IMR-90 (cell line): ENCODE measurements at regions not wholly inside any gene's neighbourhood (a gene's known extent, or its start where the extent isn't known, plus 50 kb on each side); places are given as distances from the start of the nearest gene placed in this dataset.

Experiments
- ATAC-seq: fragments of 200-7000 bp; cut with Tn5 transposase; 2 replicates; pipeline ENCODE4 v1.9.1; 2020; ENCODE audit warnings: low read depth, mild to moderate bottlenecking, moderate library complexity
- BruUV-seq: library from RNA; stranded (reverse); fragments of 400-500 nt; replicated peaks from 2 replicates; lab custom pipeline; 2021; lab: Mats Ljungman, UMichigan
- CTCF ChIA-PET: fragments of 300-600 bp; formaldehyde crosslinking; extraction: SDS; loops from one replicate; lab custom pipeline; 2021; ENCODE audit warnings: antibody characterized with exemption; lab: Yijun Ruan, JAX
- POLR2A ChIA-PET: fragments of 300-600 bp; sonication (Branson Sonifier 250); formaldehyde crosslinking; loops from one replicate; lab custom pipeline; 2022; ENCODE audit warnings: antibody characterized with exemption; ENCODE audit not compliant: unreplicated experiment; lab: Charles Lee
- DNase-seq: peaks from one replicate; pipeline ENCODE4 v3.0.0; 2013
- H2AFZ ChIP-seq: replicated peaks from 2 replicates; pipeline ENCODE3; 2013; ENCODE audit warnings: low read length, mild to moderate bottlenecking; ENCODE audit not compliant: poor library complexity
- H2AK5ac ChIP-seq: 2 replicates; pipeline ENCODE4 v1.6.1; 2013; ENCODE audit warnings: low read depth, low read length, inconsistent platforms
- H2AK9ac ChIP-seq: replicated peaks from 2 replicates; pipeline ENCODE3; 2013; ENCODE audit warnings: mild to moderate bottlenecking, low read depth, low read length, moderate library complexity; ENCODE audit not compliant: poor library complexity
- H2BK120ac ChIP-seq: 2 replicates; pipeline ENCODE4 v1.6.1; 2013; ENCODE audit warnings: low read depth, low read length, inconsistent platforms
- H2BK15ac ChIP-seq: 3 replicates; pipeline ENCODE4 v1.6.1; 2013; ENCODE audit warnings: low read depth, low read length, inconsistent platforms
- H2BK20ac ChIP-seq: 2 replicates; pipeline ENCODE4 v1.6.1; 2013; ENCODE audit warnings: low read depth, mild to moderate bottlenecking, inconsistent platforms, low read length, moderate library complexity
- H2BK5ac ChIP-seq: 2 replicates; pipeline ENCODE4 v1.6.1; 2013; ENCODE audit warnings: mild to moderate bottlenecking, low read depth, low read length, inconsistent platforms; ENCODE audit not compliant: poor library complexity, severe bottlenecking
- H3K14ac ChIP-seq: replicated peaks from 2 replicates; pipeline ENCODE4 v1.6.1; 2013; ENCODE audit warnings: low read depth, low read length, inconsistent platforms
- H3K18ac ChIP-seq: 2 replicates; pipeline ENCODE4 v1.6.1; 2013; ENCODE audit warnings: low read depth, low read length, control low read depth
- H3K23ac ChIP-seq: 2 replicates; pipeline ENCODE4 v1.6.1; 2013; ENCODE audit warnings: low read depth, low read length, inconsistent platforms
- H3K27ac ChIP-seq: 2 replicates; pipeline ENCODE4 v1.5.1; 2013; ENCODE audit warnings: mild to moderate bottlenecking, control low read depth, low read length; ENCODE audit not compliant: insufficient read depth
- H3K27me3 ChIP-seq: 2 replicates; pipeline ENCODE4 v1.6.1; 2013; ENCODE audit warnings: low read length; ENCODE audit not compliant: control insufficient read depth, insufficient read depth
- H3K36me3 ChIP-seq: 2 replicates; pipeline ENCODE4 v1.6.1; 2013; ENCODE audit warnings: low read length, mixed read lengths; ENCODE audit not compliant: control insufficient read depth, insufficient read depth
- H3K4ac ChIP-seq: 2 replicates; pipeline ENCODE4 v1.6.1; 2013; ENCODE audit warnings: low read depth, low read length, inconsistent platforms
- H3K4me1 ChIP-seq: 2 replicates; pipeline ENCODE4 v1.6.1; 2013; ENCODE audit warnings: low read length, mixed read lengths; ENCODE audit not compliant: control insufficient read depth, insufficient read depth
- H3K4me2 ChIP-seq: 2 replicates; pipeline ENCODE4 v1.6.1; 2013; ENCODE audit warnings: low read depth, mild to moderate bottlenecking, control low read depth, low read length, moderate library complexity
- H3K4me3 ChIP-seq: 2 replicates; pipeline ENCODE4 v1.5.1; 2013; ENCODE audit warnings: low read depth, mild to moderate bottlenecking, control low read depth, low read length, moderate library complexity; ENCODE audit not compliant: insufficient read depth
- H3K56ac ChIP-seq: 2 replicates; pipeline ENCODE4 v1.6.1; 2013; ENCODE audit warnings: low read length, inconsistent platforms; ENCODE audit not compliant: insufficient read depth; ENCODE audit errors: extremely low read depth
- H3K79me1 ChIP-seq, 2 experiments: 2 replicates each; pipeline ENCODE4 v1.6.1; 2013; ENCODE audit warnings: low read length in 2 of 2, inconsistent platforms in 1 of 2, low read depth in 1 of 2
- H3K9ac ChIP-seq: 2 replicates; pipeline ENCODE4 v1.6.1; 2013; ENCODE audit warnings: low read depth, low read length, control low read depth
- H3K9me1 ChIP-seq: 2 replicates; pipeline ENCODE4 v1.6.1; 2013; ENCODE audit warnings: low read length, inconsistent platforms; ENCODE audit not compliant: insufficient read depth
- H3K9me3 ChIP-seq: 2 replicates; pipeline ENCODE4 v1.6.1; 2013; ENCODE audit warnings: low read length; ENCODE audit not compliant: control insufficient read depth, insufficient read depth
- H4K20me1 ChIP-seq: 2 replicates; pipeline ENCODE4 v1.6.1; 2013; ENCODE audit warnings: low read length, inconsistent platforms; ENCODE audit not compliant: insufficient read depth
- H4K5ac ChIP-seq: 2 replicates; pipeline ENCODE4 v1.6.1; 2013; ENCODE audit warnings: mild to moderate bottlenecking, low read depth, low read length, control low read depth
- H4K8ac ChIP-seq, 2 experiments: 2 replicates each; pipeline ENCODE4 v1.6.1; 2013; ENCODE audit warnings: low read depth in 2 of 2, low read length in 2 of 2, control low read depth in 1 of 2, inconsistent platforms in 1 of 2
- H4K91ac ChIP-seq: 2 replicates; pipeline ENCODE4 v1.6.1; 2013; ENCODE audit warnings: low read depth, low read length, inconsistent platforms; ENCODE audit not compliant: insufficient read depth
- BHLHE40 ChIP-seq: fragments of 150-350 bp; IDR thresholded peaks from 2 replicates; pipeline ENCODE4 v1.6.1; 2016; ENCODE audit warnings: mild to moderate bottlenecking, low read depth, low read length
- CEBPB ChIP-seq: IDR thresholded peaks from 2 replicates; pipeline ENCODE4 v1.6.1; 2012; ENCODE audit warnings: low read depth, low read length, improper control_type of control experiment
- CHD1 ChIP-seq: IDR thresholded peaks from 2 replicates; pipeline ENCODE4 v1.6.1; 2012; ENCODE audit warnings: low read depth, low read length, improper control_type of control experiment
- FOS ChIP-seq: fragments of 150-350 bp; IDR thresholded peaks from 2 replicates; pipeline ENCODE4 v1.6.1; 2016; ENCODE audit warnings: low read depth, low read length
- MAFK ChIP-seq: IDR thresholded peaks from 2 replicates; pipeline ENCODE4 v1.6.1; 2012; ENCODE audit warnings: low read depth, low read length, improper control_type of control experiment
- MAZ ChIP-seq: IDR thresholded peaks from 2 replicates; pipeline ENCODE4 v1.6.1; 2012; ENCODE audit warnings: low read depth, mild to moderate bottlenecking, low read length, improper control_type of control experiment, moderate library complexity, borderline replicate concordance
- MXI1 ChIP-seq: IDR thresholded peaks from 2 replicates; pipeline ENCODE4 v1.6.1; 2012; ENCODE audit warnings: low read depth, mild to moderate bottlenecking, low read length, moderate library complexity, borderline replicate concordance
- NFE2L2 ChIP-seq: fragments of 150-350 bp; IDR thresholded peaks from 2 replicates; pipeline ENCODE4 v1.6.1; 2016; ENCODE audit warnings: low read depth, mild to moderate bottlenecking, low read length
- POLR2A ChIP-seq: IDR thresholded peaks from 2 replicates; pipeline ENCODE4 v1.6.1; 2012; ENCODE audit warnings: mild to moderate bottlenecking, low read depth, low read length
- RAD21 ChIP-seq: IDR thresholded peaks from 2 replicates; pipeline ENCODE4 v1.6.1; 2012; ENCODE audit warnings: low read length, improper control_type of control experiment
- RCOR1 ChIP-seq: IDR thresholded peaks from 2 replicates; pipeline ENCODE4 v1.6.1; 2012; ENCODE audit warnings: mild to moderate bottlenecking, low read length, improper control_type of control experiment; ENCODE audit not compliant: insufficient replicate concordance
- RFX5 ChIP-seq: IDR thresholded peaks from 2 replicates; pipeline ENCODE4 v1.8.0; 2012; ENCODE audit warnings: low read depth, mild to moderate bottlenecking, low read length, moderate library complexity
- SMC3 ChIP-seq: fragments of 150-350 bp; IDR thresholded peaks from 2 replicates; pipeline ENCODE4 v1.6.1; 2016; ENCODE audit warnings: low read depth, mild to moderate bottlenecking, antibody characterized with exemption, low read length, moderate library complexity
- WGBS, 2 experiments: methylation state at CpG; one replicate each; pipeline versions ENCODE4 v1.1.5 to v1.1.7; 2013; ENCODE audit warnings: missing lambda C conversion rate in 2 of 2; ENCODE audit not compliant: insufficient read length in 1 of 2; ENCODE audit errors: extremely low coverage in 2 of 2; 5-methylcytosine and 5-hydroxymethylcytosine counted together
- dilution Hi-C: fragments of 300-500 bp; cut with HindIII; formaldehyde crosslinking; loops from one replicate; pipeline ENCODE4 v1.14.3; 2018; ENCODE audit warnings: low sequenced_read_pairs; ENCODE audit not compliant: unreplicated experiment
- in situ Hi-C: fragments of 300-500 bp; cut with MboI; formaldehyde crosslinking; loops from 3 replicates; pipeline ENCODE4 v1.14.3; 2019; ENCODE audit warnings: low sequenced_read_pairs, inconsistent platforms, mixed read lengths
- intact Hi-C: fragments of 100-400 bp; cut with micrococcal nuclease; formaldehyde crosslinking; loops from 2 replicates; pipeline ENCODE4 v1.10.0; 2022
- TF ChIP-seq, protein P1 (sequence below): conservative IDR thresholded peaks from 2 replicates; pipeline ENCODE4 v1.5.1; 2012; ENCODE audit warnings: mild to moderate bottlenecking, low read depth, low read length, improper control_type of control experiment
- TF ChIP-seq, protein P2 (sequence below): fragments of 150-350 bp; IDR thresholded peaks from 2 replicates; pipeline ENCODE4 v1.6.1; 2017; ENCODE audit warnings: mild to moderate bottlenecking, antibody characterized with exemption, low read length, low read depth
- TF ChIP-seq, protein P3 (sequence below): fragments of 150-350 bp; IDR thresholded peaks from 2 replicates; pipeline ENCODE4 v1.6.1; 2016; ENCODE audit warnings: low read depth, mild to moderate bottlenecking, low read length, moderate library complexity, borderline replicate concordance

- Histone ChIP-seq H2AK9ac (no peak overlapping the region), H2BK120ac (no peak overlapping the region), H3K4me2 (no peak overlapping the region), H4K8ac (no peak overlapping the region), H4K91ac (no peak overlapping the region), H3K4ac (peak overlapping the region; percentile 11; the same call in 1 of the 2 replicates), H4K20me1 (no peaks in the 10 kb centered on the region), H3K23ac (no peak overlapping the region), H3K4me1 (no peaks in the 10 kb centered on the region), H3K18ac (no peak overlapping the region), H3K27me3 (no peaks in the 10 kb centered on the region), H2BK15ac (no peak overlapping the region), H2BK5ac (no peak overlapping the region), H3K9ac (no peak overlapping the region), H2AK5ac (no peak overlapping the region), H3K56ac (no peak overlapping the region), H3K14ac (0 out of 2 replicates have a peak overlapping the region, but pooled peaks have one; percentile 27), H3K4me3 (no peak overlapping the region), H3K79me1 (no peaks in the 10 kb centered on the region), H2AFZ (peak overlapping the region; percentile 14), H3K36me3 (no peaks in the 10 kb centered on the region), H3K9me3 (no peaks in the 10 kb centered on the region), H2BK20ac (no peak overlapping the region), H4K5ac (no peak overlapping the region), H3K9me1 (0 out of 2 replicates have a peak, but pooled peaks cover 3% of the 10 kb centered on the region), H3K27ac (no peak overlapping the region)
- TF ChIP-seq, protein P1, sequence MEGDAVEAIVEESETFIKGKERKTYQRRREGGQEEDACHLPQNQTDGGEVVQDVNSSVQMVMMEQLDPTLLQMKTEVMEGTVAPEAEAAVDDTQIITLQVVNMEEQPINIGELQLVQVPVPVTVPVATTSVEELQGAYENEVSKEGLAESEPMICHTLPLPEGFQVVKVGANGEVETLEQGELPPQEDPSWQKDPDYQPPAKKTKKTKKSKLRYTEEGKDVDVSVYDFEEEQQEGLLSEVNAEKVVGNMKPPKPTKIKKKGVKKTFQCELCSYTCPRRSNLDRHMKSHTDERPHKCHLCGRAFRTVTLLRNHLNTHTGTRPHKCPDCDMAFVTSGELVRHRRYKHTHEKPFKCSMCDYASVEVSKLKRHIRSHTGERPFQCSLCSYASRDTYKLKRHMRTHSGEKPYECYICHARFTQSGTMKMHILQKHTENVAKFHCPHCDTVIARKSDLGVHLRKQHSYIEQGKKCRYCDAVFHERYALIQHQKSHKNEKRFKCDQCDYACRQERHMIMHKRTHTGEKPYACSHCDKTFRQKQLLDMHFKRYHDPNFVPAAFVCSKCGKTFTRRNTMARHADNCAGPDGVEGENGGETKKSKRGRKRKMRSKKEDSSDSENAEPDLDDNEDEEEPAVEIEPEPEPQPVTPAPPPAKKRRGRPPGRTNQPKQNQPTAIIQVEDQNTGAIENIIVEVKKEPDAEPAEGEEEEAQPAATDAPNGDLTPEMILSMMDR: no peak
- TF ChIP-seq POLR2A (no peak), CHD1 (no peak), FOS (no peak), MXI1 (no peak), NFE2L2 (no peak), CEBPB (no peak), RCOR1 (no peak), MAZ (no peak), SMC3 (no peak), RAD21 (no peak), MAFK (no peak), BHLHE40 (no peak), RFX5 (no peak)
- TF ChIP-seq, protein P2, sequence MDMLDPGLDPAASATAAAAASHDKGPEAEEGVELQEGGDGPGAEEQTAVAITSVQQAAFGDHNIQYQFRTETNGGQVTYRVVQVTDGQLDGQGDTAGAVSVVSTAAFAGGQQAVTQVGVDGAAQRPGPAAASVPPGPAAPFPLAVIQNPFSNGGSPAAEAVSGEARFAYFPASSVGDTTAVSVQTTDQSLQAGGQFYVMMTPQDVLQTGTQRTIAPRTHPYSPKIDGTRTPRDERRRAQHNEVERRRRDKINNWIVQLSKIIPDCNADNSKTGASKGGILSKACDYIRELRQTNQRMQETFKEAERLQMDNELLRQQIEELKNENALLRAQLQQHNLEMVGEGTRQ: no peak
- TF ChIP-seq, protein P3, sequence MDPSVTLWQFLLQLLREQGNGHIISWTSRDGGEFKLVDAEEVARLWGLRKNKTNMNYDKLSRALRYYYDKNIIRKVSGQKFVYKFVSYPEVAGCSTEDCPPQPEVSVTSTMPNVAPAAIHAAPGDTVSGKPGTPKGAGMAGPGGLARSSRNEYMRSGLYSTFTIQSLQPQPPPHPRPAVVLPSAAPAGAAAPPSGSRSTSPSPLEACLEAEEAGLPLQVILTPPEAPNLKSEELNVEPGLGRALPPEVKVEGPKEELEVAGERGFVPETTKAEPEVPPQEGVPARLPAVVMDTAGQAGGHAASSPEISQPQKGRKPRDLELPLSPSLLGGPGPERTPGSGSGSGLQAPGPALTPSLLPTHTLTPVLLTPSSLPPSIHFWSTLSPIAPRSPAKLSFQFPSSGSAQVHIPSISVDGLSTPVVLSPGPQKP: no peak
- ATAC-seq (no peak), DNase-seq (no peak)
- dilution Hi-C loops: no loop called here
- ChIA-PET POLR2A (no interaction called here), CTCF (no interaction called here)
- WGBS, 2 experiments: no CpG with 5 or more reads among the region's 5 CpGs
- no TSS peak for BruUV-seq
- in situ Hi-C loops: no loop called here
- intact Hi-C loops: no loop called here
Measured at GRCh38 chr4:17085416-17085815, 187.0 kb upstream of the LDB2 start.
